Thyroid gland (tissue), 4 donors: ENCODE measurements at regions not wholly inside any gene's neighbourhood (a gene's known extent, or its start where the extent isn't known, plus 50 kb on each side); places are given as distances from the start of the nearest gene placed in this dataset.

Experiments used
- CTCF ChIP-seq, 6 experiments: fragments of 200-600 bp in 3 of 6; fragments of 450-650 bp in 3 of 6; sonication (generic) in 3 of 6; IDR thresholded peaks; one replicate each; pipeline ENCODE4 v1.5.1; 2016 to 2019; ENCODE audit warnings: antibody characterized with exemption in 6 of 6, mild to moderate bottlenecking in 2 of 6, inconsistent platforms in 1 of 6, moderate library complexity in 1 of 6
- POLR2A ChIP-seq, 2 donors: fragments of 450-650 bp; IDR thresholded peaks; one replicate each; pipeline ENCODE4 v1.6.1; 2017; ENCODE audit warnings: antibody characterized with exemption in 2 of 2, mild to moderate bottlenecking in 2 of 2, moderate library complexity in 1 of 2

GRCh38 chr14:89480278-89480677, 63.2 kb upstream of the FOXN3 start:
- TF ChIP-seq CTCF (IDR thresholded peaks at IDR 0.05) (no peak), POLR2A (IDR thresholded peaks at IDR 0.05) (no peak)
